Fibroblast of mammary gland (primary cell): ENCODE measurements at regions not wholly inside any gene's neighbourhood (a gene's known extent, or its start where the extent isn't known, plus 50 kb on each side); places are given as distances from the start of the nearest gene placed in this dataset.
"Not testable (repeated sequence)": the region's sequence is repeated elsewhere in the genome, so short reads cannot be mapped to it uniquely, and the experiment has no call there.

Source experiments
- DNase-seq: peaks from one replicate; pipeline ENCODE4 v3.0.0-alpha.2; 2010; ENCODE audit warnings: low read depth
- H3K4me3 ChIP-seq: 2 replicates; pipeline ENCODE4 v1.5.1; 2011; ENCODE audit warnings: low read depth, mild to moderate bottlenecking, low read length, moderate library complexity; ENCODE audit not compliant: control insufficient read depth
- CTCF ChIP-seq: conservative IDR thresholded peaks from 2 replicates; pipeline ENCODE4 v1.5.1; 2011; ENCODE audit warnings: low read depth, low read length, inconsistent platforms; ENCODE audit not compliant: control insufficient read depth, insufficient read depth

DNA sequence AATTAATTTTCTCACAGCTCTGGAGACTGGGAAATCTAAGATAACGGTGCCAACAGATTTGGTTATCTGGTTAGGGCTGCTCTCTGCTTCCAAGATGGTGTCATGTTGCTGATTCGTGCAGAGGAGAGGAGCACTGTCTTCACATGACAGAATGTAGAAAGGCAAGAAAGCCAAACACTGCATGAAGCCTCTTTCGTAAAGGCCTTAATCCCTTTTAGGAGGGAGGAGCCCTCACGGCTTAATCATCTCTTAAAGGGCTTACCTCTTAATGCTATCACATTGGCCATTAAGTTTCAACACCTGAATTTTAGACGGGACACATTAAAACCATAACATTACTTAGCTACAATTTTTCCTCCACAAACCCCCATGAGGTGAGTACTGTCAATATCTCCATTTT lies 174.1 kb downstream of the COX18 start:
- no peak overlapping the region for H3K4me3 ChIP-seq
- TF ChIP-seq CTCF, result no peak
- no peak for DNase-seq

DNA sequence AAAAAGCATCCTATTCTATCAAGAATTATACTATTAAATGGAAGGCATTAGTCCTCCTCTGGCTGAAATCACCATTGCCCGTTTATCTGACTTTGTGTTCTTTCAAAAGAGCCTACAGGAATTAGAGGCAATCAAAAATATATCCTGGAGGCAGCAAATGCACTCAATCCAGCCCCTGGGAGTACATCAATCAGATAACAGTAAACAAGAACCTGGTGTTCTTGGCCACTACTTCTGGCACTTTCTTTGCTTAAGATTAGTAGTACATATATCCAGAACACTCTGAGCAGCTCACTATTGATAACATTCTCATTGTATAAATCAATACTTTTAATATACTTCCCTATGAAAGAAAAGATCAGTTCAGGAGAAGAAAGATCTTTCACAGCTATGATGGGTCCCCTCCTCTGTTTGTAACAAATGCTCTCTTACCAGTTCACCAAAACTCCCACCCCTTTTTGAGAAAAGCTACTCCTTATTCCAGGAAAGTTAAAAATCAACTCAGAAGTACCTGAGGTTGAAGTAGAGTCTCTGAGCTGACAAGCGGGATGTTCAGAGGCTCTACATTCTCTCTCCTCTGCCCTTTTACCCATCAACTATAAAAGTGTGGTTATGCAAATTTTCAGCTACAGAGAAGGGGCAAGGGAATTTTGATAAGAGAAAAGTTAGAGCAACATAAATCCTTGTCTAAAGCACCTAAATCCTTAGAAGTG lies 176.0 kb downstream of the COX18 start:
- TF ChIP-seq CTCF, result no peak
- H3K4me3 ChIP-seq, result no peak overlapping the region
- no peak for DNase-seq

GRCh38 chr4:72888331-72888730 lies 181.2 kb downstream of the COX18 start:
- DNase-seq, result no peak
- no peak for TF ChIP-seq CTCF
- H3K4me3 ChIP-seq, result no peak overlapping the region

- no peak for DNase-seq
- H3K4me3 ChIP-seq, result no peak overlapping the region
- no peak for TF ChIP-seq CTCF
These were observed 182.4 kb downstream of the COX18 start for GRCh38 chr4:72887152-72887551.

DNA sequence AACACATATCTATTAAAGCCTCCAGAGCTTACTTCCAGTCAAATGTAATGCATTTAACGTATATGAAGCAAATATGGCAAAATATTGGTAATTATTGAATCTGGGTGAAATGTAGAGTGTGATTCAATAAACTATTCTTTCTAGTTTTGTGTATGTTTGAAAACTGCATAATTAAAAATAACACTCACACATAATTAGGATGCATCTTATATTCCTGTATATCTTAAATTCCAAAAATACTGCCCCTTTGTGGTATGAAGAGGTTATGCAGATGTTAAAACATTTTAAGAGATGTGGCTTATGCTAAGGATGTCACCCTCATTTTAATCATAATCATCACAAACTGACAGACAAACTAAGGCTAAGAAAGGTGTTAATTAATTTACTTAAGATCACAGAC lies 182.9 kb downstream of the COX18 start:
- peak; percentile 21 for DNase-seq
- no peak overlapping the region for H3K4me3 ChIP-seq
- TF ChIP-seq CTCF, result peak; percentile 45

GRCh38 chr4:72884225-72884624 lies 185.3 kb downstream of the COX18 start:
- DNase-seq, H3K4me3 ChIP-seq: not testable (repeated sequence)

DNA sequence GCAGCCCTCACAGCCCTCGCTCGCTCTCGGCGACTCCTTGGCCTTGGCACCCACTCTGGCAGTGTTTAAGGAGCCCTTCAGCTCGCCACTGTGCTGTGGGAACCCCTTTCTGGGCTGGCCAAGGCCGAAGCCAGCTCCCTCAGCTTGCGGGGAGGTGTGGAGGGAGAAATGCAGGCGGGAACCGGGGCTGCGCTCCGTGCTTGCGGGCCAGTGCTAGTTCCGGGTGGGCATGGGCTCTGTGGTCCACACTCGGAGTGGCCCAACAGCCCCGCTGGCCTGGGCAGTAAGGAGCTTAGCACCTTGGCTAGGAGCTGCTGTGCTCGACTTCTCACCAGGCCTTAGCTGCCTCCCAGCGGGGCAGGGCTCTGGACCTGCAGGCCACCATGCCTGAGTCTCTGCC lies 192.6 kb downstream of the COX18 start:
- TF ChIP-seq CTCF, result no peak
- DNase-seq, result no peak
- no peak overlapping the region for H3K4me3 ChIP-seq
